GM19438 (cell line): ENCODE measurements at regions not wholly inside any gene's neighbourhood (a gene's known extent, or its start where the extent isn't known, plus 50 kb on each side); places are given as distances from the start of the nearest gene placed in this dataset.

Experiments
- ATAC-seq: cut with Tn5 transposase; IDR thresholded peaks from one replicate; pipeline ENCODE4 v1.9.1; 2021; ENCODE audit warnings: low read depth; ENCODE audit not compliant: unreplicated experiment

- ATAC-seq: no peak
These were observed 374.6 kb upstream of the ESRRG start for GRCh38 chr1:217097819-217098218.

GRCh38 chr1:217096200-217096599 lies 373.0 kb upstream of the ESRRG start:
- ATAC-seq: no peak

GRCh38 chr1:217095050-217095622 lies 371.9 kb upstream of the ESRRG start:
- no peak for ATAC-seq

- no peak for ATAC-seq
These were observed 368.3 kb upstream of the ESRRG start for GRCh38 chr1:217091561-217091960.

- no peak for ATAC-seq
These were observed 367.1 kb upstream of the ESRRG start for GRCh38 chr1:217090060-217090911.

GRCh38 chr1:217089361-217090014 lies 366.3 kb upstream of the ESRRG start:
- no peak for ATAC-seq

- ATAC-seq: no peak
These were observed 365.5 kb upstream of the ESRRG start for GRCh38 chr1:217088521-217089284.

GRCh38 chr1:217088011-217088410 lies 364.8 kb upstream of the ESRRG start:
- ATAC-seq: no peak

GRCh38 chr1:217079584-217079983 lies 356.4 kb upstream of the ESRRG start:
- ATAC-seq: no peak

GRCh38 chr1:217078959-217079358 lies 355.7 kb upstream of the ESRRG start:
- ATAC-seq: no peak

- ATAC-seq: no peak
These were observed 355.0 kb upstream of the ESRRG start for GRCh38 chr1:217078078-217078690.

- no peak for ATAC-seq
These were observed 354.2 kb upstream of the ESRRG start for GRCh38 chr1:217077426-217077825.

GRCh38 chr1:217076902-217077301 lies 353.7 kb upstream of the ESRRG start:
- no peak for ATAC-seq

GRCh38 chr1:217072926-217073325 lies 349.7 kb upstream of the ESRRG start:
- ATAC-seq: no peak

- no peak for ATAC-seq
These were observed 344.4 kb upstream of the ESRRG start for GRCh38 chr1:217067642-217068041.

- ATAC-seq: no peak
These were observed 343.6 kb upstream of the ESRRG start for GRCh38 chr1:217066794-217067193.

- no peak for ATAC-seq
These were observed 340.1 kb upstream of the ESRRG start for GRCh38 chr1:217063172-217063908.

- no peak for ATAC-seq
These were observed 339.4 kb upstream of the ESRRG start for GRCh38 chr1:217062586-217062985.

GRCh38 chr1:217059401-217059800 lies 336.2 kb upstream of the ESRRG start:
- no peak for ATAC-seq

GRCh38 chr1:217053676-217054075 lies 330.4 kb upstream of the ESRRG start:
- no peak for ATAC-seq
